ENCODE measurements at regions not wholly inside any gene's neighbourhood (a gene's known extent, or its start where the extent isn't known, plus 50 kb on each side); places are given as distances from the start of the nearest gene placed in this dataset.

- TF ChIP-seq, protein P1, sequence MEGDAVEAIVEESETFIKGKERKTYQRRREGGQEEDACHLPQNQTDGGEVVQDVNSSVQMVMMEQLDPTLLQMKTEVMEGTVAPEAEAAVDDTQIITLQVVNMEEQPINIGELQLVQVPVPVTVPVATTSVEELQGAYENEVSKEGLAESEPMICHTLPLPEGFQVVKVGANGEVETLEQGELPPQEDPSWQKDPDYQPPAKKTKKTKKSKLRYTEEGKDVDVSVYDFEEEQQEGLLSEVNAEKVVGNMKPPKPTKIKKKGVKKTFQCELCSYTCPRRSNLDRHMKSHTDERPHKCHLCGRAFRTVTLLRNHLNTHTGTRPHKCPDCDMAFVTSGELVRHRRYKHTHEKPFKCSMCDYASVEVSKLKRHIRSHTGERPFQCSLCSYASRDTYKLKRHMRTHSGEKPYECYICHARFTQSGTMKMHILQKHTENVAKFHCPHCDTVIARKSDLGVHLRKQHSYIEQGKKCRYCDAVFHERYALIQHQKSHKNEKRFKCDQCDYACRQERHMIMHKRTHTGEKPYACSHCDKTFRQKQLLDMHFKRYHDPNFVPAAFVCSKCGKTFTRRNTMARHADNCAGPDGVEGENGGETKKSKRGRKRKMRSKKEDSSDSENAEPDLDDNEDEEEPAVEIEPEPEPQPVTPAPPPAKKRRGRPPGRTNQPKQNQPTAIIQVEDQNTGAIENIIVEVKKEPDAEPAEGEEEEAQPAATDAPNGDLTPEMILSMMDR (IDR thresholded peaks at IDR 0.05) = no peak
- no peak for TF ChIP-seq POLR2A (IDR thresholded peaks at IDR 0.05)
Observed at GRCh38 chr21:27739187-27739586, 772.3 kb upstream of the ADAMTS5 start.
